GM10248 (cell line): ENCODE measurements at regions not wholly inside any gene's neighbourhood (a gene's known extent, or its start where the extent isn't known, plus 50 kb on each side); places are given as distances from the start of the nearest gene placed in this dataset.

Experiments
- CTCF ChIA-PET: fragments of 300-600 bp; sonication (Branson Sonifier 250); formaldehyde crosslinking; extraction: SDS; loops from one replicate; lab custom pipeline; 2021; ENCODE audit warnings: antibody characterized with exemption; lab: Yijun Ruan, JAX
- POLR2A ChIA-PET: fragments of 350-650 bp; sonication (Branson Sonifier 250); formaldehyde crosslinking; extraction: SDS; loops from one replicate; lab custom pipeline; 2020; ENCODE audit warnings: antibody characterized with exemption; lab: Yijun Ruan, JAX
- DNase-seq: peaks from one replicate; pipeline ENCODE4 v3.0.0; 2012; ENCODE audit errors: extremely low spot score
- CTCF ChIP-seq: IDR thresholded peaks from 2 replicates; pipeline ENCODE4 v1.5.1; 2012; ENCODE audit warnings: mild to moderate bottlenecking, low read depth; ENCODE audit errors: extremely low read depth, missing control alignments, control extremely low read depth

- ChIA-PET CTCF (no interaction called here), POLR2A (no interaction called here)
- no peak for DNase-seq
- TF ChIP-seq CTCF = no peak
Measured at GRCh38 chr1:4081806-4082711, 182.0 kb upstream of the C1orf174 start.

GRCh38 chr1:4083231-4084047, 183.4 kb upstream of the C1orf174 start:
- ChIA-PET CTCF (no interaction called here), POLR2A (no interaction called here)
- DNase-seq = no peak
- TF ChIP-seq CTCF = no peak

DNA sequence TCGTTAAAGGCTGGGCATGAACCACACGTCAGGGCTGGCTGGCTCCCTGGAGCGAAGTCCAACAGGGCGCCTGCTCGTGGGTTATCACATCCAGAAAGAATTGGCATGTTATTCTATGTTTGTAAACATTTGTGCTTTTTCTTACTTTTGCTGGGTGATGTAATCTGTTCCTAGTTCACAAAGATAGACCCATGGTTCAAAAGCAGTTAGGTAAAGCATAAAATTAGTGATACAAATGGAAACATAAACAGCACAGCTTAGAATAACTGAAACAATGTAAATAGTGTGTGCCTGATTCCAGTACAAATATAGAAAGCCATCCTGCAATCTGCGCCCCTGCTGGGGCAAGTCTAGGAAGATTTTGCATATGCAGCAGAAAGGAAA, 184.0 kb upstream of the C1orf174 start:
- no peak for TF ChIP-seq CTCF
- CTCF ChIA-PET = no interaction called here
- POLR2A ChIA-PET = no interaction called here
- no peak for DNase-seq

- no peak for DNase-seq
- TF ChIP-seq CTCF = no peak
- CTCF ChIA-PET = no interaction called here
- POLR2A ChIA-PET = no interaction called here
Measured at GRCh38 chr1:4084446-4084845, 184.4 kb upstream of the C1orf174 start.

DNA sequence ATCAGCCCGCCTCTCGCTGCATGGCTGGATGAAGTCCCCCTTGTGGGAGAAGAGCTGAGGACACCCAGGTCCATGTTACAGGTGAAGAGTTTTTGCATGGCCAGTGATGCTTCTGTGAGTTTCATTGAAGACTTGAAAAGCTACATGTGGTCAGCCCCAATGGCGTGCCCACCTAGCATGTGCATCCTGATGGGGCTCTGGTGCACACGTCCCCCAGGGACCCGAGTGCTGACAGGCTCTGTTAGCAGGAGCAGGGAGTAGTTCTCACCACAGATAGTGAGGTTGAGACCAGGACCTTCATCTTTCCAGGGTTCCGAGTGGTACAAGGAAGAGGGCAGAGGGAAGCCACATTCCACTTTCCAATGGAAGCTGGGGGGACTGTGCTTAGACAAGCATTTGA, 184.8 kb upstream of the C1orf174 start:
- TF ChIP-seq CTCF = no peak
- DNase-seq = no peak
- ChIA-PET POLR2A (no interaction called here), CTCF (no interaction called here)

GRCh38 chr1:4085546-4085945, 185.5 kb upstream of the C1orf174 start:
- CTCF ChIA-PET = no interaction called here
- POLR2A ChIA-PET = no interaction called here

More at GRCh38 chr1:4085546-4085945, 185.5 kb upstream of the C1orf174 start:
- DNase-seq = no peak
- no peak for TF ChIP-seq CTCF
